C4-2B (cell line): ENCODE measurements at regions not wholly inside any gene's neighbourhood (a gene's known extent, or its start where the extent isn't known, plus 50 kb on each side); places are given as distances from the start of the nearest gene placed in this dataset.

Experiments
- ZFX ChIP-seq: fragments of 450-650 bp; IDR thresholded peaks from 2 replicates; pipeline ENCODE4 v1.6.1; 2017
- TF ChIP-seq, protein P1 (sequence below): fragments of 450-650 bp; conservative IDR thresholded peaks from 2 replicates; pipeline ENCODE4 v1.5.1; 2017; ENCODE audit warnings: mild to moderate bottlenecking

DNA sequence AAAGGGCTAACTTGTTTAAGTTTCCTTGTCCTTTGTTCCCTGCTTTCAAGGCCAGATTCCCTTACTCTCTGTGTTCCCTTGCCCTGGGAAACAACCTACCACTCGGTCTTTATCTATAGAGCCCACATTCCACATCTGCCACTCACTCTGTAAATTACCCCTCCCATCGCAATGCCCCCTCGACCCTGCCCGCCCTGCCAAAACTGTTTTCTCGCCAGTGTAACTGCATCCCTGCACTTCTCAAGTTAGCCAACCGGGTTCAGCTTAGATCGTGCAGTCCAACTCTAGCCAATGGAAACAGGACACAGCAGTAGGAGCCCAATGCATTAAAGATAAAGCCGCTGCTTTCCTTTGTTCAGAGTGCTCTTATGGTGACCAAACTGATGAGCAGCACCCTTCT is 263.6 kb downstream of the TBL1XR1 start:
- TF ChIP-seq, protein P1, sequence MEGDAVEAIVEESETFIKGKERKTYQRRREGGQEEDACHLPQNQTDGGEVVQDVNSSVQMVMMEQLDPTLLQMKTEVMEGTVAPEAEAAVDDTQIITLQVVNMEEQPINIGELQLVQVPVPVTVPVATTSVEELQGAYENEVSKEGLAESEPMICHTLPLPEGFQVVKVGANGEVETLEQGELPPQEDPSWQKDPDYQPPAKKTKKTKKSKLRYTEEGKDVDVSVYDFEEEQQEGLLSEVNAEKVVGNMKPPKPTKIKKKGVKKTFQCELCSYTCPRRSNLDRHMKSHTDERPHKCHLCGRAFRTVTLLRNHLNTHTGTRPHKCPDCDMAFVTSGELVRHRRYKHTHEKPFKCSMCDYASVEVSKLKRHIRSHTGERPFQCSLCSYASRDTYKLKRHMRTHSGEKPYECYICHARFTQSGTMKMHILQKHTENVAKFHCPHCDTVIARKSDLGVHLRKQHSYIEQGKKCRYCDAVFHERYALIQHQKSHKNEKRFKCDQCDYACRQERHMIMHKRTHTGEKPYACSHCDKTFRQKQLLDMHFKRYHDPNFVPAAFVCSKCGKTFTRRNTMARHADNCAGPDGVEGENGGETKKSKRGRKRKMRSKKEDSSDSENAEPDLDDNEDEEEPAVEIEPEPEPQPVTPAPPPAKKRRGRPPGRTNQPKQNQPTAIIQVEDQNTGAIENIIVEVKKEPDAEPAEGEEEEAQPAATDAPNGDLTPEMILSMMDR: no peak
- TF ChIP-seq ZFX: no peak
